ENCODE measurements at regions not wholly inside any gene's neighbourhood (a gene's known extent, or its start where the extent isn't known, plus 50 kb on each side); places are given as distances from the start of the nearest gene placed in this dataset.

DNA sequence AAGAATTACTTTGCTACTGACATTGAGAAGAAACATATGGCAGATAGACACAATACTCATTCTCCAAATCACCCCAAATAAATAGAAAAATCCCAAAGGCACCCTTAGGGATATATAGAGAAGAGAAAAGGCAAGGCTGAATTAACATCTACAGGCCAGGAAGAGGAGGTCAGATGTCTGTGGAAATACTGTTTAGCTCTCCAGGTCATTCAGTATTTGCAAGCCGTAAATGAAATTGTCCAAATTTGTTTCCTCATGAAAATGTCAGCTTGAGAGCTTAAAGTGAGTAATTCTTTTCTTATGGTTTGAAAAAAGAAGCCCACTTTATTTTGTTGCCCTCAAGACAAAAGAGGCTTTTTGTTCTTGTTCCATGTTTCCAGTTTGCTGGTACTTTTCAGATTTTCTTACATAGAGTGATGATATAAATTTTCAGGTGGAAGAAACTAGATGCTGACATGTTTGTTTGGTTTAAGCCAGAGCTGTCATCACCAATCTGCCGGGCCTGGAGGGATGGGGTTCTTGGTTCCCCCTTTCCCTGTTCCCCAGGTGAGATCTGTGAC lies 189.0 kb downstream of the MAP2K4 start:
- TF ChIP-seq, protein P1, sequence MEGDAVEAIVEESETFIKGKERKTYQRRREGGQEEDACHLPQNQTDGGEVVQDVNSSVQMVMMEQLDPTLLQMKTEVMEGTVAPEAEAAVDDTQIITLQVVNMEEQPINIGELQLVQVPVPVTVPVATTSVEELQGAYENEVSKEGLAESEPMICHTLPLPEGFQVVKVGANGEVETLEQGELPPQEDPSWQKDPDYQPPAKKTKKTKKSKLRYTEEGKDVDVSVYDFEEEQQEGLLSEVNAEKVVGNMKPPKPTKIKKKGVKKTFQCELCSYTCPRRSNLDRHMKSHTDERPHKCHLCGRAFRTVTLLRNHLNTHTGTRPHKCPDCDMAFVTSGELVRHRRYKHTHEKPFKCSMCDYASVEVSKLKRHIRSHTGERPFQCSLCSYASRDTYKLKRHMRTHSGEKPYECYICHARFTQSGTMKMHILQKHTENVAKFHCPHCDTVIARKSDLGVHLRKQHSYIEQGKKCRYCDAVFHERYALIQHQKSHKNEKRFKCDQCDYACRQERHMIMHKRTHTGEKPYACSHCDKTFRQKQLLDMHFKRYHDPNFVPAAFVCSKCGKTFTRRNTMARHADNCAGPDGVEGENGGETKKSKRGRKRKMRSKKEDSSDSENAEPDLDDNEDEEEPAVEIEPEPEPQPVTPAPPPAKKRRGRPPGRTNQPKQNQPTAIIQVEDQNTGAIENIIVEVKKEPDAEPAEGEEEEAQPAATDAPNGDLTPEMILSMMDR (IDR thresholded peaks at IDR 0.05): no peak
- no peak for TF ChIP-seq POLR2AphosphoS5 (IDR thresholded peaks at IDR 0.05; ENCODE audit: insufficient read depth in 1 of 2, low read depth in 1 of 2)
- no peak for TF ChIP-seq POLR2A (IDR thresholded peaks at IDR 0.05)
